ENCODE measurements at regions not wholly inside any gene's neighbourhood (a gene's known extent, or its start where the extent isn't known, plus 50 kb on each side); places are given as distances from the start of the nearest gene placed in this dataset.

DNA sequence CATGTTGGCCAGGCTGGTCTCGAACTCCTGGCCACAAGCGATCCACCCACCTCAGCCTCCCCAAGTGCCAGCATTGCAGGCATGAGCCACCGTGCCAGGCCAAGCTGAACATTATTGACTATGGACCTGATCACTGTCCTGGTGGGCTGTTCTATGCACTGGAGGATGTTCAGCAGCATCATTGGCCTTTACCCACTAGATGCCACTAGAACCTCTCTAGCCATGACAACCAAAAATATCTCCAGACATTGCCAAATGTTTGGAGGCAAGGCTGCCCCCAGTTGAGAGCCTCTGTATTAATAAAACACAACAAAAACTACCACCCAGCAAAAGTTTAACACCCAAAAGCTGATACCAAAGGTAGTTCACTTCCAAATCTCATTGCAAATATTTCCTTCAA lies 110.8 kb upstream of the SOD1 start:
- no peak for ATAC-seq
- WGBS, 4 donors = 91 to 98% (median 94%) methylated on average over 3 of the region's 3 CpGs
- no peak for DNase-seq
- Histone ChIP-seq H3K27ac (no peak overlapping the region), H3K4me3 (no peak overlapping the region), H3K9me3 (no peaks in the 10 kb centered on the region), H3K27me3 (peaks cover 0 to 3% (median 0%) of the 10 kb centered on the region in 9 donors), H3K4me1 (no peaks in the 10 kb centered on the region), H3K36me3 (no peaks in the 10 kb centered on the region)
- TF ChIP-seq POLR2A (IDR thresholded peaks at IDR 0.05) (no peak), CTCF (IDR thresholded peaks at IDR 0.05) (no peak)
- intact Hi-C loops (cut with DNase I) = no loop called here

- H3K9me3 ChIP-seq = no peaks in the 10 kb centered on the region
- intact Hi-C loops (cut with DNase I) = no loop called here
- no peak for TF ChIP-seq POLR2A (IDR thresholded peaks at IDR 0.05)
- TF ChIP-seq CTCF (IDR thresholded peaks at IDR 0.05) = no peak
- no peak overlapping the region for H3K27ac ChIP-seq
- no peak overlapping the region for H3K4me3 ChIP-seq
- WGBS, 4 donors = 81 to 87% (median 83%) methylated on average over 3 of the region's 3 CpGs
- ATAC-seq (no peak), DNase-seq (no peak)
- peaks cover 0 to 3% (median 0%) of the 10 kb centered on the region in 9 donors for H3K27me3 ChIP-seq
- no peaks in the 10 kb centered on the region for H3K36me3 ChIP-seq
- H3K4me1 ChIP-seq = no peaks in the 10 kb centered on the region
These were observed 112.9 kb upstream of the SOD1 start for GRCh38 chr21:31546443-31547170.

DNA sequence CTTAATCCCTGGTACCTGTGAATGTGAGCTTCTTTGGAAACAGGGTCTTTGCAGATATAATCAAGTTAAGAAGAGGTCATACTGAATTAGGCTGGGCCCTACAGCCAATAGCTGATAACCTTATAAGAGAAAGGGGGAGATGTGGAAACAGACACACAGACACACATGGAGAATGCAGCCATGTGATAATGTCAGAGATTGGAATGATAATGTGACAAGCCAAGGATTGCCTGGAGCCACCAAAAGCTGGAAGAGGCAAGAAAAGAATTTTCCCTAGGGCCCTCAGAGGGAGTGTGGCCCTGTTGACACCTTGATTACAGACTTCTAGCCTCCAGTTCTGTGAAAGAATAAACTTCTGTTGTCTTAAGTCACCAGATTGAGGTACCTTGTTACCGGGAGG lies 114.5 kb upstream of the SOD1 start:
- Histone ChIP-seq H3K27ac (no peak overlapping the region), H3K27me3 (no peaks in the 10 kb centered on the region), H3K4me1 (no peaks in the 10 kb centered on the region), H3K9me3 (no peaks in the 10 kb centered on the region), H3K36me3 (no peaks in the 10 kb centered on the region), H3K4me3 (no peak overlapping the region)
- TF ChIP-seq CTCF (IDR thresholded peaks at IDR 0.05) (no peak), POLR2A (IDR thresholded peaks at IDR 0.05) (no peak)
- ATAC-seq = no peak
- intact Hi-C loops (cut with DNase I) = no loop called here
- no peak for DNase-seq
- WGBS, 4 donors = 73 to 91% (median 84%) methylated on average over 1 of the region's 1 CpG

- no peak for TF ChIP-seq CTCF (IDR thresholded peaks at IDR 0.05)
- TF ChIP-seq POLR2A (IDR thresholded peaks at IDR 0.05) = no peak
- no peak for DNase-seq
These were observed 116.3 kb upstream of the SOD1 start for GRCh38 chr21:31543191-31543590.

More at GRCh38 chr21:31543191-31543590, 116.3 kb upstream of the SOD1 start:
- H3K27me3 ChIP-seq = no peaks in the 10 kb centered on the region
- H3K27ac ChIP-seq = no peak overlapping the region
- no peaks in the 10 kb centered on the region for H3K9me3 ChIP-seq
- ATAC-seq = no peak
- H3K4me1 ChIP-seq = no peaks in the 10 kb centered on the region
- no peaks in the 10 kb centered on the region for H3K36me3 ChIP-seq
- H3K4me3 ChIP-seq = no peak overlapping the region
- intact Hi-C loops (cut with DNase I) = no loop called here
- 87 to 89% (median 88%) methylated on average over 16 of the region's 16 CpGs for whole genome bisulfite sequencing, 4 donors
